ENCODE measurements at regions not wholly inside any gene's neighbourhood (a gene's known extent, or its start where the extent isn't known, plus 50 kb on each side); places are given as distances from the start of the nearest gene placed in this dataset.

DNA sequence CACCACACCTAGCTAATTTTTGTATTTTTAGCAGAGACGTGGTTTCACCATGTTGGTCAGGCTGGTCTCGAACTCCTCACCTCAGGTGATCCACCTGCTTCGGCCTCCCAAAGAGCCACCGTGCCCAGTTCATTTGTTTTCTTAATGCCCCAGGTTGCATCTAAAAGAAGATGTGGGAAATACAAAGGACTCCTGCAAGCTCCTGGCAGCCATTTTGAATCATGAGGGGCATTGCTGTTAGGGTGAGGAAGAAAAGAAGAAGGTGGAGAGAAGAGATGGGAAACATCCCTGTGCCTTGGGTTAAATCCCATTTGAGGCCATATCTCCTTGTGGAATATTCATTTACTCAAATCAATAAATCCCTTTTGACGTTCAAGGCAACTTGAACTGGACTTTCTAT, 365.3 kb upstream of the ERCC4 start:
- H3K4me3 ChIP-seq (ENCODE audit: low read depth, low read length): no peak overlapping the region
- in situ Hi-C loops (cut with HindIII; ENCODE audit: low sequenced_read_pairs): no loop called here
- DNase-seq (ENCODE audit: low read depth): no peak
- TF ChIP-seq, protein P1, sequence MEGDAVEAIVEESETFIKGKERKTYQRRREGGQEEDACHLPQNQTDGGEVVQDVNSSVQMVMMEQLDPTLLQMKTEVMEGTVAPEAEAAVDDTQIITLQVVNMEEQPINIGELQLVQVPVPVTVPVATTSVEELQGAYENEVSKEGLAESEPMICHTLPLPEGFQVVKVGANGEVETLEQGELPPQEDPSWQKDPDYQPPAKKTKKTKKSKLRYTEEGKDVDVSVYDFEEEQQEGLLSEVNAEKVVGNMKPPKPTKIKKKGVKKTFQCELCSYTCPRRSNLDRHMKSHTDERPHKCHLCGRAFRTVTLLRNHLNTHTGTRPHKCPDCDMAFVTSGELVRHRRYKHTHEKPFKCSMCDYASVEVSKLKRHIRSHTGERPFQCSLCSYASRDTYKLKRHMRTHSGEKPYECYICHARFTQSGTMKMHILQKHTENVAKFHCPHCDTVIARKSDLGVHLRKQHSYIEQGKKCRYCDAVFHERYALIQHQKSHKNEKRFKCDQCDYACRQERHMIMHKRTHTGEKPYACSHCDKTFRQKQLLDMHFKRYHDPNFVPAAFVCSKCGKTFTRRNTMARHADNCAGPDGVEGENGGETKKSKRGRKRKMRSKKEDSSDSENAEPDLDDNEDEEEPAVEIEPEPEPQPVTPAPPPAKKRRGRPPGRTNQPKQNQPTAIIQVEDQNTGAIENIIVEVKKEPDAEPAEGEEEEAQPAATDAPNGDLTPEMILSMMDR (IDR thresholded peaks at IDR 0.05; ENCODE audit: low read depth, low read length, missing control alignments): no peak

DNA sequence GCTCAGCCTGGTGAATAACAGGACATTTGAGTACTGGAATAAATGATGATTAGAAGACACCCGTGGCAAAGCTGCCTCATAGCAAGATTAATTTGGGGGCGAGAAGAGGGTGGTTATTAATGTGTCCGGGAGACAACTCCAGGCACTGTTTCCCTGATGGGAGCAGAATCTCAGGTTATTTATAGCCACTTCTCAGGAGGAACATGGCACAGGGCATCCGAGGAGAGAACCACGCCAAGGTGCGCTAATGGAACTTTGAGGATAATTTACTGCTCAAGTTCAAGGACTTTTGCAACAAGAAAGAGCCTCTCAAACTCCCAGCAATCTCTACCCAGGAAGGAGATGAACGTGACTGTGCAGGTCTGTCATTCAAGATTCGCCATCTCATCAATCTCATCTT, 362.5 kb upstream of the ERCC4 start:
- TF ChIP-seq, protein P1 (IDR thresholded peaks at IDR 0.05; ENCODE audit: low read depth, low read length, missing control alignments): no peak
- no peak for DNase-seq (ENCODE audit: low read depth)
- in situ Hi-C loops (cut with HindIII; ENCODE audit: low sequenced_read_pairs): no loop called here
- no peak overlapping the region for H3K4me3 ChIP-seq (ENCODE audit: low read depth, low read length)

DNA sequence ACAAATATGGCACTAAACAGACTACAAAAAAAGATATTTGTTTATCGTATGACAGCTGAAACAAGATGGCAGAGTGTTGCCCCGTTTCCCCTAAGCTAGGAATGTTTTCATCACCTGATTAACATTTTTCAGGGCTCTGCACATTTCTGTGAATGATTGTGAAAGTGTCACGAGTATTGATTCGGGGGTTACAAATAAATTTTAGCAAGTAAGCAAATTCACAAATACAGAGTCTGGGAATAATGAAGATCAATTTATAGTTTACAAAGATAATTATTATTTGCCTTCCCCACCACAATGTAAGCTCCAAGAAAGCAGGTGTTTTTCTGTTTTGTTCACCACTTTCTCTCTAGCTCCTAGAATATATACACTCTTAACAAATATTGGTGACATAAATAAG, 361.2 kb upstream of the ERCC4 start:
- no peak overlapping the region for H3K4me3 ChIP-seq (ENCODE audit: low read depth, low read length)
- in situ Hi-C loops (cut with HindIII; ENCODE audit: low sequenced_read_pairs): no loop called here
- TF ChIP-seq, protein P1 (IDR thresholded peaks at IDR 0.05; ENCODE audit: low read depth, low read length, missing control alignments): no peak
- DNase-seq (ENCODE audit: low read depth): no peak

DNA sequence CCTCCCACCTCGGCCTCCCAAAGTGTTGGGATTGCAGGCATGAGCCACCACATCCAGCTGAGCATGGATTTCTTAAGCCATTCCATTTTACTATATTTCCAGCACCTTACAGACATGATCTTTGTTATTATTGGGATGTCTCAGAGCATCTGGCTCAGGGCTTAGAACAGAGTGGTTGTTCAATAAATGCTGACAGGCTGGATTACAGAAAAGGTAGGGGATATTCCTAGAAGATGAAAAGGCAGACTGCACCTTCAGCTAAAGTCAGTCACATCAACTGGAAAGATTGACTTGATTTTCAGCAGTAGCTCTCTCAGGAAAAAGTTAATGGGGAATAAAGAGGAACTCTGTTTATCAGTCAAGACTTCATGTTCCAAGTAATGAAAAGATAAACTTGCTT, 360.3 kb upstream of the ERCC4 start:
- H3K4me3 ChIP-seq (ENCODE audit: low read depth, low read length): no peak overlapping the region
- TF ChIP-seq, protein P1 (IDR thresholded peaks at IDR 0.05; ENCODE audit: low read depth, low read length, missing control alignments): no peak
- in situ Hi-C loops (cut with HindIII; ENCODE audit: low sequenced_read_pairs): no loop called here
- DNase-seq (ENCODE audit: low read depth): no peak

DNA sequence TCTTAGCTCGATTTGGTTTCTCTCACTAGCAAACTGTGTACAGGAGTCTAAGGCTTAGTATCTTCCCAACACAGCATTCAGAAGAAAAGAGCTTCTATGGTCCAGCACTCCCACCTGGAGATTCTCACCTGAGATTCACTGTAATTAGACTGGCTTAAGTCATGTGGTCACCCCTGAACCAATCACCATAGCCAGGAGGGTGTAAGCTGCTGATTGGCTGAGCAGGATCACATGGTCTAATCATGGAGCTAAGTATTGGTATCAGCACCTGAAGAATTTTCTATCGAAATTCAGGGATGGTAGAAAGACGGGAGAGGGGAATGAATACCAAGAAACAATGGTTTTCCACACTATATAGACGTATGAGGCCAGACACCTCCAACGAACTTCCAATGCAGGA, 359.8 kb upstream of the ERCC4 start:
- TF ChIP-seq, protein P1 (IDR thresholded peaks at IDR 0.05; ENCODE audit: low read depth, low read length, missing control alignments): no peak
- no peak for DNase-seq (ENCODE audit: low read depth)
- no peak overlapping the region for H3K4me3 ChIP-seq (ENCODE audit: low read depth, low read length)
- in situ Hi-C loops (cut with HindIII; ENCODE audit: low sequenced_read_pairs): no loop called here

DNA sequence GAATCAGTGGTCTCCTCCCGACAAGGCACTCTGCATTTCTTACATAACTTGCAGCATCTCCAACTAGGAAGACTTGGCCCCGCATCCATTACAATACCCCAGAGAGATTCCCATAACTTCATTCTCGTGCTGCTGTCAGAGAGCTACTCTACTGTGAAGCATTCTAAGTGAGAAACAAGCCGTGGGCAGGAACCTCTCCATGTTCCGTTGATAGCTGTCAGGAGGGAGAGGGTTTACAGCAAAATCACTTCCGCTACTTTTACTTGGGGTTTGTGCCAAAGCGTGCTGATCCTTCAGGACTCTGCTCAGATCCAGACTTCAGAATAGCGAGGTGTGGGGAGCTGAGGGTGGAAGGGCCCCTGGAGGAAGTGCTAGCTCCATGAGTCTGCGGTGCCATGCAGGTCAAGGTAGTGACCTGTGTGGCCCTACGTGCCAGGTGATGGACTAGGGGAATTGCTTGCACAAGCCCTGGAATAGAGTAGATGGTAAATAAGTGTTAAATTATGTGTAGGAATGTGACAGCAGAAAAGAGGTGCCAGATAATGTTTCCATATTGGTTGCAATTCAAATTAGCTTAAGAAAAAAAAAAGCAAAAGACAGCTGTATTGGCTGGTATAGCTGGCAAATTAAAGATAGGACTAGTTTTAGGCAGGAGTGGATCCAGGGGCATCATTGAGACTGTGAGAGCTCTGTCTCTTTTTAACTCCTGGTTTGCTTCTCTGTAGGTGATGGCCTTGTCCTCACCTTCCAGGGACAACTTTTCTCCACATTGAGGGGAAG, 358.5 kb upstream of the ERCC4 start:
- in situ Hi-C loops (cut with HindIII; ENCODE audit: low sequenced_read_pairs): no loop called here
- TF ChIP-seq, protein P1 (IDR thresholded peaks at IDR 0.05; ENCODE audit: low read depth, low read length, missing control alignments): no peak
- no peak overlapping the region for H3K4me3 ChIP-seq (ENCODE audit: low read depth, low read length)
- no peak for DNase-seq (ENCODE audit: low read depth)
